Transverse colon (tissue), 4 donors: ENCODE measurements at regions not wholly inside any gene's neighbourhood (a gene's known extent, or its start where the extent isn't known, plus 50 kb on each side); places are given as distances from the start of the nearest gene placed in this dataset.

ENCODE experiments used
- CTCF ChIP-seq, 5 experiments: fragments of 200-600 bp in 3 of 5; fragments of 450-650 bp in 2 of 5; sonication (generic) in 3 of 5; IDR thresholded peaks; 1 replicate in 2 of 5; 2 replicates in 3 of 5; pipeline ENCODE4 v1.5.1; 2016 to 2017; ENCODE audit warnings: antibody characterized with exemption in 5 of 5, inconsistent platforms in 3 of 5, mild to moderate bottlenecking in 2 of 5, moderate library complexity in 1 of 5
- EP300 ChIP-seq: sonication (generic); formaldehyde crosslinking; IDR thresholded peaks from one replicate; pipeline ENCODE4 v1.6.1; 2017; ENCODE audit warnings: antibody characterized with exemption, low read depth
- POLR2A ChIP-seq: fragments of 450-650 bp; IDR thresholded peaks from one replicate; pipeline ENCODE4 v1.6.1; 2016; ENCODE audit warnings: antibody characterized with exemption, mild to moderate bottlenecking, moderate library complexity
- POLR2AphosphoS5 ChIP-seq, 3 donors: sonication (generic); formaldehyde crosslinking; IDR thresholded peaks; one replicate each; pipeline ENCODE4 v1.6.1; 2016; ENCODE audit warnings: antibody characterized with exemption in 3 of 3

- TF ChIP-seq CTCF (IDR thresholded peaks at IDR 0.05) = no peak
- TF ChIP-seq POLR2A = no peak
- TF ChIP-seq POLR2AphosphoS5 (IDR thresholded peaks at IDR 0.05) = no peak
- no peak for TF ChIP-seq EP300
These were observed 135.5 kb downstream of the IQUB start for GRCh38 chr7:123398921-123399320.
